Osteocyte (in vitro differentiated cells): ENCODE measurements at regions not wholly inside any gene's neighbourhood (a gene's known extent, or its start where the extent isn't known, plus 50 kb on each side); places are given as distances from the start of the nearest gene placed in this dataset.
A peak's percentile ranks its signal among the peaks of the same experiment; 100 is the strongest.
"Not testable (repeated sequence)": the region's sequence is repeated elsewhere in the genome, so short reads cannot be mapped to it uniquely, and the experiment has no call there.

ENCODE experiments used
- DNase-seq: peaks from one replicate; pipeline ENCODE4 v3.0.0; 2021; ENCODE audit warnings: mixed read lengths; ENCODE audit not compliant: unreplicated experiment; ENCODE audit errors: extremely low spot score
- H3K27ac Mint-ChIP-seq: one replicate; pipeline ENCODE4 v1.8.0; 2021; ENCODE audit warnings: mild to moderate bottlenecking, mixed read lengths; ENCODE audit not compliant: unreplicated experiment
- H3K27me3 Mint-ChIP-seq: one replicate; pipeline ENCODE4 v1.8.0; 2021; ENCODE audit warnings: mixed read lengths; ENCODE audit not compliant: unreplicated experiment
- H3K36me3 Mint-ChIP-seq: one replicate; pipeline ENCODE4 v1.8.0; 2021; ENCODE audit warnings: mixed read lengths; ENCODE audit not compliant: unreplicated experiment
- H3K4me1 Mint-ChIP-seq: one replicate; pipeline ENCODE4 v1.8.0; 2021; ENCODE audit warnings: mixed read lengths; ENCODE audit not compliant: unreplicated experiment
- H3K4me3 Mint-ChIP-seq: one replicate; pipeline ENCODE4 v1.8.0; 2021; ENCODE audit warnings: mild to moderate bottlenecking, moderate library complexity, mixed read lengths; ENCODE audit not compliant: unreplicated experiment
- H3K9me3 Mint-ChIP-seq: one replicate; pipeline ENCODE4 v1.8.0; 2021; ENCODE audit warnings: mixed read lengths; ENCODE audit not compliant: unreplicated experiment
- TF ChIP-seq, protein P1 (sequence below): fragments of 200-600 bp; sonication (generic); IDR thresholded peaks from 2 replicates; pipeline ENCODE4 v1.5.0; 2021; ENCODE audit warnings: antibody characterized with exemption, mild to moderate bottlenecking, moderate library complexity

DNA sequence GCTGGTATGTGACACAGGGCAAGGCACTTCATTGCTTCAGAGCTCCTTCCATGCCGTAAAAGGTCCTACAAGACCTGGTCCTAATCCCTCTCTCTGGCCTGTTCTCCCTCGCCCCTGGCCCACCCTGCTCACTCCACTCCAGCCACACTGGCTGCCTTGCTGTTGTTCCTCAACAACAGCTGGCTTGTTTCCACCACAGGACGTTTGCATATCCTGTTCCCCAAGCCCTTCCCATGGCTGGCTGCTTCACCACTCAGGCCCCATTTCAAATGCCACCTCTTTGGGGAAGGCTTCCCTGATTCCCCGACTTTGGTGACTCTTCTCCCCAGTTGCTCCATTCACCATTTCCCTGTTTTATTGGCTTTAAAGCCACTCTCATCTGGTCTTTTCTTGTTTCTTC, 129.1 kb upstream of the ALDH3B2 start:
- H3K4me3 Mint-ChIP-seq, DNase-seq, H3K27me3 Mint-ChIP-seq, H3K36me3 Mint-ChIP-seq, H3K9me3 Mint-ChIP-seq, H3K27ac Mint-ChIP-seq: not testable (repeated sequence)
- H3K4me1 Mint-ChIP-seq, result peaks cover 10% of the 10 kb centered on the region

DNA sequence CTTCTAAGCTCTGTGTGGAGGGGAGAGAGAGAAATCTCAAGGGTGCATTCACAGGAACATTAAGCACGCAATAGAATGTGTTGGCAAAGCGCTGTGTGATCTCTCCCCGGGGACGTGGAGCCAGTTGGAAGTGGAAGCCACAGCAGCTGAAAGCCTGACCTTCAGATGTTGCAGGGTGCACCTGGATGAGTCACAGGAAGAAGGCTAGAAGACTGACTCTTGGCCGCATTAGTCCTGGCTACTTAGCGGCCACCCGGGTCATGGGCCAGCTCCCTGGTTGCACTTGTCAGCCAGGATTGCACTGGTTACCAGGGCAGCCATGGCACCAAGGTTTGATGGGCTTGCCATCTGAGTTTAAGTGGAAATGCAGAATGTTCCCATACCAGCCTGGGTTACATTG, 128.6 kb upstream of the ALDH3B2 start:
- not testable (repeated sequence) for H3K4me3 Mint-ChIP-seq, H3K27ac Mint-ChIP-seq
- H3K4me1 Mint-ChIP-seq, result peaks cover 10% of the 10 kb centered on the region

DNA sequence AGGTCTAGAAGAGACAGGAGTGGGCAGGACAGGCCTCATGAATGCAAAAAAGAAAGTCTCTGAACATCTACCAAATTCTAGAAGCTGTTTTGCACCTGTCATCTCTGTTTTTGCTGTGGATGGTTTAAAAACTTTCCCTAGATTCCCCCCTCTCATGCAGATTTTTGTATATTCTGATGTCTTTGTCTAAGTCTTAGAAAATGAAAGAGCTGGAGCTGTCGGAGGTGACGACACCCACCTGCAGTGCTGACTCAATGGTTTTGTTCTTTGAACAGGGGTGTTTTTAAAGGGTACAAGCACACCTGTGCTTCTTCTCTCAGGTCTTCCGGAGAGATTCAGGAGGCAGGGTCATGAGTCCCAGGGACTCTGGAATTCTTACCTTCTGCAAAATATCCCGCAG, 128.2 kb upstream of the ALDH3B2 start:
- not testable (repeated sequence) for H3K27me3 Mint-ChIP-seq, H3K36me3 Mint-ChIP-seq, DNase-seq, H3K9me3 Mint-ChIP-seq, H3K4me3 Mint-ChIP-seq, H3K27ac Mint-ChIP-seq
- H3K4me1 Mint-ChIP-seq, result peaks cover 10% of the 10 kb centered on the region

More for the DNA sequence above, 128.6 kb upstream of the ALDH3B2 start:
- not testable (repeated sequence) for H3K9me3 Mint-ChIP-seq, DNase-seq, H3K36me3 Mint-ChIP-seq, H3K27me3 Mint-ChIP-seq

DNA sequence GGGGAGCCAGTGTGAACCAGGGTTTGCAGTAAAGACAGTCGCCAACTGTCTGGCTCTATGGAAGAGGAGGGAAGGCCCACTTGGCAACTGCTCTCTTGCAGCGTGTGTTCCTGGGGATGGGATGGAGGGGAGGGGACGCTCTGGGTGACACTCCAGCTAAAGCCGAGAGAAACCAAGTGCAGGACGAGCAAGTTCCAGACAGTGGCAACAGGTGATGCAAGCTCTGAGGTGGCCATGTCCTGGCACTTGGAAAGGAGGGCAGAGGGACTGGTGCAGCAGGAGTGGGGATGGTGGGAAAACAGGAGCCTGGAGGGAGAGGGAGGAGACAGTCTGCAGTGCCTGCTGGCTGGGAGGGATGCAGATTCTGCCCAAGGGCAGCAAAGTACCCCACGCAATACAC, 127.0 kb upstream of the ALDH3B2 start:
- not testable (repeated sequence) for H3K27me3 Mint-ChIP-seq, H3K27ac Mint-ChIP-seq, H3K36me3 Mint-ChIP-seq, H3K9me3 Mint-ChIP-seq, H3K4me3 Mint-ChIP-seq, H3K4me1 Mint-ChIP-seq, DNase-seq

DNA sequence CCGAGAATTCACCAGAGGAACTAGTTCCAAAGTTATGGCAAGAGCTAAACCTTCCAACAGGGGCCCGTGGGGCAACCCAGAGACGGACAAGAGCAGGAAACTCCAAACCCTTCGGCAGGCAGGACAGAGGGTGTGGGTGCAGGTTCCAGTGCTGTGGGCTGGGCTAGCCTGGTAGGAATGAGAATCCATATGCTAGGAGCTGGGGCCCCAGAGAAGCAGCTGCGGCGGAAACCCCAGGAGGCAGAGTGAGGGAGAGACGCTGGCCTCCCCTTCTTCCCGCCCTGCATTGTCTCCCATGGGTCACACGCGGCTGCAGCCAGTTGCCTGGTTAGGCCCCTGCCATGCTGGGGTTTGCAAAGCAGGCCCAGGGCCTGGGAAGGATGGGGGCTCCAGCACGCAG, 126.2 kb upstream of the ALDH3B2 start:
- H3K27me3 Mint-ChIP-seq, DNase-seq, H3K9me3 Mint-ChIP-seq, H3K4me1 Mint-ChIP-seq, H3K36me3 Mint-ChIP-seq, H3K4me3 Mint-ChIP-seq, H3K27ac Mint-ChIP-seq: not testable (repeated sequence)

DNA sequence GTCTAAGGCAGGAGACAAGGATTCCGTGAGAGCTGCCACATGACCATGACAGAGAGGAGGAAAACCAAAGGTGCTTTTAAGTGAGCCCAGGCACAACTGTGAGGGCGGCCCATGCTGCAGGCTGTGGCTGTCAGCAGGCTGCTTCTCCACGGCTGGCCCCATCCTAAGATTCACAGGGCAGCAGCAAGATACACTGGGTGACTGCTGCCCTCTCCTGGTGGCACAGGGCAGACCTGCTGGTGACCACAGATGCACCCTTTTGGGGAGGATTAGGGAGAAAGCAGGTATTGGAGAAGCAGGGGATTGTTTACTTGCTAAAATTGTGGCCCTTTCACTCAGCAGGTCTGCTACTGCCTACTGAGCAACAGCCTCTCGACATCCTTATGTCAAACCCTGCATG, 125.4 kb upstream of the ALDH3B2 start:
- H3K9me3 Mint-ChIP-seq, DNase-seq, H3K36me3 Mint-ChIP-seq, H3K27ac Mint-ChIP-seq, H3K4me3 Mint-ChIP-seq, H3K27me3 Mint-ChIP-seq, H3K4me1 Mint-ChIP-seq: not testable (repeated sequence)
- TF ChIP-seq, protein P1, sequence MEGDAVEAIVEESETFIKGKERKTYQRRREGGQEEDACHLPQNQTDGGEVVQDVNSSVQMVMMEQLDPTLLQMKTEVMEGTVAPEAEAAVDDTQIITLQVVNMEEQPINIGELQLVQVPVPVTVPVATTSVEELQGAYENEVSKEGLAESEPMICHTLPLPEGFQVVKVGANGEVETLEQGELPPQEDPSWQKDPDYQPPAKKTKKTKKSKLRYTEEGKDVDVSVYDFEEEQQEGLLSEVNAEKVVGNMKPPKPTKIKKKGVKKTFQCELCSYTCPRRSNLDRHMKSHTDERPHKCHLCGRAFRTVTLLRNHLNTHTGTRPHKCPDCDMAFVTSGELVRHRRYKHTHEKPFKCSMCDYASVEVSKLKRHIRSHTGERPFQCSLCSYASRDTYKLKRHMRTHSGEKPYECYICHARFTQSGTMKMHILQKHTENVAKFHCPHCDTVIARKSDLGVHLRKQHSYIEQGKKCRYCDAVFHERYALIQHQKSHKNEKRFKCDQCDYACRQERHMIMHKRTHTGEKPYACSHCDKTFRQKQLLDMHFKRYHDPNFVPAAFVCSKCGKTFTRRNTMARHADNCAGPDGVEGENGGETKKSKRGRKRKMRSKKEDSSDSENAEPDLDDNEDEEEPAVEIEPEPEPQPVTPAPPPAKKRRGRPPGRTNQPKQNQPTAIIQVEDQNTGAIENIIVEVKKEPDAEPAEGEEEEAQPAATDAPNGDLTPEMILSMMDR, result peak; percentile 57

DNA sequence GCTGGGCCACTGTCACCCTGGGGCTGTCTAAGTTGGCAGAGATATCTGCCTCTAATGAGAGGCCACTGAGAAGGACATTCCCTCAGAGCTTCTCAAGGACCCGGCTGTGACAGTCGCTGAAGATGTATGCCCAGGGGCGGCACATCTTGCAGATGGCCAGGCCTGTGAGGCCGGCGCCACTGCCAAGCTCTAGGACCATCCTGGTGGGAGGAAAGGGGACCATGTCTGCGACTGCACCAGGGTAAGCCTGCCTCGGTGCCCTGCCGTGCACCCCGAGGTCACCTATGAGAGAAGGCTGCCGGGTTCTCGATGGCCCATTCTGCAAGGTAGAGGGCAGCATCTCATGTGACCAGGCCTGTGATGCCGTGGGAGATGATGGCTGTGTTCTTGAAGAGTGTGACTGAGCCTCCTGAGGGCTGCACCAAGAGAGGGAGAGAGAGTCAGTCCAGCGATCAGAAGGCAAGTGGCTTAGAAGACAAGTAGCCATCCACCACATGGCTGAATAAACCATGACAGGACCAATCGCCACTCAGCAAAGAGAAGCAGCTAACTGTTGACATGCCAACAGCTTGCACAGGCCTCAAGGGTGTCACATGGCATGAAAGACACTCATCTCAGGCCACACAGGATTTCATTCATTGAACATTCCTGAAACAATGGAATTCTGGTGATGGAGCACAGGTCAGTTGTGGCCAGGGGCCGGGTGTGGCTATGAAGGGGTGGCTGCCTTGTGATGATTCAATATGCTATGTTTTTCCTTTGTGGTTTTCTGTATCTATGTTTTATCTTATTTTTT, 123.5 kb upstream of the ALDH3B2 start:
- not testable (repeated sequence) for H3K36me3 Mint-ChIP-seq, H3K4me3 Mint-ChIP-seq, DNase-seq, H3K4me1 Mint-ChIP-seq, H3K9me3 Mint-ChIP-seq, H3K27ac Mint-ChIP-seq, H3K27me3 Mint-ChIP-seq

DNA sequence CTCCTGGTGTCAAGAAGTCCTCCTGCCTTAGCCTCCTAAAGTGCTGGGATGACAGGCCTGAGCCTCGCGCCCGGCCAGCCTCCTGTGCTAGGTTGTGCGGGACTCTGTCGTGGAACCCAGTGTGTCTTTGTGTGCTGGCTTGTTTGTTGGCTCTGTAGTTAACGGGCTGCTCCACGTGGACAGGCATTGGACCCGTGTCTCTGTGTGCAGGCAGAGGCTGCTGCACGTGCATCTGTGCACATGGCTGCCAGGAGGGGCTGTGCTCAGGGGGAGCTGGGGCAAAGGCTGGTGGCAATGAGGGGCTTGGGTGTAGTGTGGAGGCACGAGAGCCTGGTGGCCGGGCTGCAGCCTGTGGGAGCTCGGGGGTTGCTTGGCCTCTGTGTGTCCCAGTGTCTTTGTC, 121.3 kb upstream of the ALDH3B2 start:
- H3K4me1 Mint-ChIP-seq, result peaks cover 9% of the 10 kb centered on the region
- H3K27me3 Mint-ChIP-seq, result no peaks in the 10 kb centered on the region

DNA sequence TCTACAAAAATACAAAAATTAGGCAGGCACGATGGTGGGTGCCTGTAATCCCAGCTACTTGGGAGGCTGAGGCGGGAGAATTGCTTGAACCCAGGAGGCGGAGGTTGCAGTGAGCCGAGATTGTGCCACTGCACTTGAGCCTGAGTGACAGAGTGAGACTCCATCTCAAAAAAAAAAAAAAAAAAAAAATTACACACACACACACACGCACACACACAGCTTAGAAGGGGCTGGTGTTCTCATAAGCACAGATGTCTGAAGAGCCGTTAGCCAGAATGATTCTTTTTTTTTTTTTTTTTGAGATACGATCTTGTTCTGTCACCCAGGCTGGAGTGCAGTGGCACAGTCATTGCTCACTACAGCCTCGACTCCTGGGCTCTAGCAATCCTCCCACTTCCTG, 119.3 kb upstream of the ALDH3B2 start:
- not testable (repeated sequence) for H3K36me3 Mint-ChIP-seq, H3K4me1 Mint-ChIP-seq, H3K4me3 Mint-ChIP-seq, H3K9me3 Mint-ChIP-seq, H3K27me3 Mint-ChIP-seq, DNase-seq, H3K27ac Mint-ChIP-seq

More for the DNA sequence above, 121.3 kb upstream of the ALDH3B2 start:
- no peak for DNase-seq
- H3K36me3 Mint-ChIP-seq, result no peaks in the 10 kb centered on the region
- no peak overlapping the region for H3K4me3 Mint-ChIP-seq
- no peak overlapping the region for H3K27ac Mint-ChIP-seq
- H3K9me3 Mint-ChIP-seq, result no peaks in the 10 kb centered on the region
- TF ChIP-seq, protein P1, result no peak
